CD4-positive, CD25-positive, alpha-beta regulatory T cell (primary cell): ENCODE measurements at regions not wholly inside any gene's neighbourhood (a gene's known extent, or its start where the extent isn't known, plus 50 kb on each side); places are given as distances from the start of the nearest gene placed in this dataset.
"Not testable (repeated sequence)": the region's sequence is repeated elsewhere in the genome, so short reads cannot be mapped to it uniquely, and the experiment has no call there.

Source experiments
- ATAC-seq, 2 donors: fragments of 150-1000 bp; cut with Tn5 transposase; one replicate each; pipeline ENCODE4 v1.10.0; 2021; ENCODE audit warnings: low read depth in 2 of 2, moderate number of reproducible peaks in 2 of 2, moderate library complexity in 1 of 2
- DNase-seq, 3 donors: peaks; one replicate each; pipeline versions ENCODE4 v3.0.0 to v3.0.0-alpha.2; 2012 to 2022; ENCODE audit warnings: mixed read lengths in 1 of 3
- H3K27ac ChIP-seq: one replicate; pipeline ENCODE4 v1.7.0; 2013; ENCODE audit warnings: mild to moderate bottlenecking, low read length; ENCODE audit not compliant: insufficient read depth, poor library complexity, severe bottlenecking
- H3K27me3 ChIP-seq: one replicate; pipeline ENCODE4 v1.7.0; 2013; ENCODE audit warnings: low read length; ENCODE audit not compliant: control insufficient read depth, insufficient read depth
- H3K36me3 ChIP-seq: one replicate; pipeline ENCODE4 v1.7.0; 2013; ENCODE audit warnings: mild to moderate bottlenecking, low read length, moderate library complexity; ENCODE audit not compliant: control insufficient read depth, insufficient read depth
- H3K4me1 ChIP-seq: 2 replicates; pipeline ENCODE4 v1.7.0; 2013; ENCODE audit warnings: mild to moderate bottlenecking, low read length; ENCODE audit not compliant: insufficient read depth, control insufficient read depth, poor library complexity, severe bottlenecking
- H3K4me3 ChIP-seq: one replicate; pipeline ENCODE4 v1.7.0; 2013; ENCODE audit warnings: low read depth, mild to moderate bottlenecking, low read length, moderate library complexity
- H3K9me3 ChIP-seq, 2 experiments: 1 replicate in 1 of 2; 2 replicates in 1 of 2; pipeline ENCODE4 v1.7.0; 2013; ENCODE audit warnings: low read length in 2 of 2, mild to moderate bottlenecking in 1 of 2, moderate library complexity in 1 of 2; ENCODE audit not compliant: control insufficient read depth in 2 of 2
- H3K27ac Mint-ChIP-seq, 3 donors: one replicate each; pipeline ENCODE4 v1.8.0; 2020 to 2022; ENCODE audit warnings: mild to moderate bottlenecking in 3 of 3, mixed read lengths in 3 of 3, moderate library complexity in 2 of 3
- H3K27me3 Mint-ChIP-seq: one replicate; pipeline ENCODE4 v1.8.0; 2022; ENCODE audit warnings: mild to moderate bottlenecking, mixed read lengths
- H3K36me3 Mint-ChIP-seq: one replicate; pipeline ENCODE4 v1.8.0; 2020; ENCODE audit warnings: mixed read lengths
- H3K4me1 Mint-ChIP-seq, 4 donors: one replicate each; pipeline ENCODE4 v1.8.0; 2020 to 2022; ENCODE audit warnings: mixed read lengths in 4 of 4, mild to moderate bottlenecking in 1 of 4
- H3K4me3 Mint-ChIP-seq, 4 donors: one replicate each; pipeline ENCODE4 v1.8.0; 2020 to 2022; ENCODE audit warnings: mild to moderate bottlenecking in 4 of 4, mixed read lengths in 4 of 4, moderate library complexity in 3 of 4
- H3K9me3 Mint-ChIP-seq, 7 donors: one replicate each; pipeline ENCODE4 v1.8.0; 2020 to 2022; ENCODE audit warnings: mixed read lengths in 7 of 7, mild to moderate bottlenecking in 3 of 7, moderate library complexity in 2 of 7

- not testable (repeated sequence) for H3K27me3 ChIP-seq, H3K9me3 Mint-ChIP-seq, H3K9me3 ChIP-seq, H3K36me3 Mint-ChIP-seq, H3K36me3 ChIP-seq, H3K4me1 Mint-ChIP-seq, H3K27ac Mint-ChIP-seq, H3K4me3 Mint-ChIP-seq, DNase-seq, H3K4me3 ChIP-seq, H3K4me1 ChIP-seq, H3K27ac ChIP-seq, ATAC-seq
- peaks cover 33% of the 10 kb centered on the region for H3K27me3 Mint-ChIP-seq
Measured at GRCh38 chr11:67845296-67845695, 158.6 kb downstream of the UNC93B1 start.

- ATAC-seq, H3K4me3 ChIP-seq: not testable (repeated sequence)
Measured at GRCh38 chr11:67840599-67840998, 163.3 kb downstream of the UNC93B1 start.

GRCh38 chr11:67830152-67830551 is 155.7 kb upstream of the ALDH3B2 start:
- H3K27ac Mint-ChIP-seq, H3K27me3 ChIP-seq, H3K9me3 Mint-ChIP-seq, H3K36me3 Mint-ChIP-seq, H3K4me3 ChIP-seq, DNase-seq, H3K9me3 ChIP-seq, H3K27ac ChIP-seq, ATAC-seq, H3K36me3 ChIP-seq, H3K4me1 Mint-ChIP-seq, H3K4me3 Mint-ChIP-seq, H3K4me1 ChIP-seq: not testable (repeated sequence)
- peaks cover 49% of the 10 kb centered on the region for H3K27me3 Mint-ChIP-seq

More at GRCh38 chr11:67840599-67840998, 163.3 kb downstream of the UNC93B1 start:
- H3K4me1 ChIP-seq, H3K27ac ChIP-seq, H3K9me3 ChIP-seq, DNase-seq, H3K27me3 ChIP-seq, H3K9me3 Mint-ChIP-seq, H3K4me3 Mint-ChIP-seq, H3K36me3 Mint-ChIP-seq, H3K4me1 Mint-ChIP-seq, H3K36me3 ChIP-seq, H3K27ac Mint-ChIP-seq: not testable (repeated sequence)
- H3K27me3 Mint-ChIP-seq = peaks cover 31% of the 10 kb centered on the region

- not testable (repeated sequence) for H3K36me3 ChIP-seq, H3K4me3 Mint-ChIP-seq, H3K9me3 ChIP-seq, H3K4me3 ChIP-seq, H3K27me3 ChIP-seq, H3K4me1 ChIP-seq, H3K4me1 Mint-ChIP-seq, H3K27ac ChIP-seq, DNase-seq, H3K36me3 Mint-ChIP-seq, H3K27ac Mint-ChIP-seq, H3K9me3 Mint-ChIP-seq, ATAC-seq
- H3K27me3 Mint-ChIP-seq = peaks cover 49% of the 10 kb centered on the region
Measured at GRCh38 chr11:67826951-67827296, 152.5 kb upstream of the ALDH3B2 start.

GRCh38 chr11:67826028-67826950 is 151.9 kb upstream of the ALDH3B2 start:
- not testable (repeated sequence) for ATAC-seq, H3K27ac ChIP-seq, H3K36me3 Mint-ChIP-seq, H3K27me3 ChIP-seq, H3K9me3 ChIP-seq, H3K4me1 Mint-ChIP-seq, H3K4me1 ChIP-seq, H3K9me3 Mint-ChIP-seq, DNase-seq, H3K4me3 Mint-ChIP-seq, H3K27ac Mint-ChIP-seq, H3K36me3 ChIP-seq, H3K4me3 ChIP-seq
- H3K27me3 Mint-ChIP-seq = peaks cover 46% of the 10 kb centered on the region

- not testable (repeated sequence) for H3K27ac ChIP-seq, H3K9me3 Mint-ChIP-seq, H3K4me3 Mint-ChIP-seq, H3K4me1 ChIP-seq, H3K4me3 ChIP-seq, H3K36me3 Mint-ChIP-seq, H3K9me3 ChIP-seq, DNase-seq, H3K36me3 ChIP-seq, H3K4me1 Mint-ChIP-seq, ATAC-seq, H3K27me3 ChIP-seq, H3K27ac Mint-ChIP-seq
- peaks cover 34% of the 10 kb centered on the region for H3K27me3 Mint-ChIP-seq
Measured at GRCh38 chr11:67824861-67825260, 150.4 kb upstream of the ALDH3B2 start.

- Mint-ChIP-seq H3K4me3 (no peak overlapping the region), H3K9me3 (peaks cover 0 to 2% (median 0%) of the 10 kb centered on the region in 7 donors), H3K27me3 (peaks cover 13% of the 10 kb centered on the region), H3K36me3 (peaks cover 3% of the 10 kb centered on the region), H3K27ac (no peak overlapping the region), H3K4me1 (peaks cover 0 to 3% (median 0%) of the 10 kb centered on the region in 4 donors)
- Histone ChIP-seq H3K9me3 (no peaks in the 10 kb centered on the region), H3K4me3 (no peak overlapping the region), H3K4me1 (no peaks in the 10 kb centered on the region), H3K27me3 (no peaks in the 10 kb centered on the region), H3K27ac (no peak overlapping the region), H3K36me3 (no peaks in the 10 kb centered on the region)
- DNase-seq = no peak
- no peak for ATAC-seq
Measured at GRCh38 chr11:67820081-67820480, 145.7 kb upstream of the ALDH3B2 start.

- not testable (repeated sequence) for DNase-seq, H3K27ac Mint-ChIP-seq, H3K9me3 ChIP-seq, H3K9me3 Mint-ChIP-seq, H3K4me3 Mint-ChIP-seq, H3K4me1 Mint-ChIP-seq, H3K27me3 ChIP-seq, H3K36me3 ChIP-seq, H3K27me3 Mint-ChIP-seq, ATAC-seq, H3K4me1 ChIP-seq, H3K36me3 Mint-ChIP-seq, H3K27ac ChIP-seq, H3K4me3 ChIP-seq
Measured at GRCh38 chr11:67817558-67817957, 143.1 kb upstream of the ALDH3B2 start.
